HCT116 (cell line): ENCODE measurements at regions not wholly inside any gene's neighbourhood (a gene's known extent, or its start where the extent isn't known, plus 50 kb on each side); places are given as distances from the start of the nearest gene placed in this dataset.

Source experiments
- ATAC-seq: fragments of 200-7000 bp; cut with Tn5 transposase; 2 replicates; pipeline ENCODE4 v1.9.1; 2020; ENCODE audit warnings: mild to moderate bottlenecking, moderate library complexity
- BruUV-seq: library from RNA; stranded (reverse); fragments of 400-500 nt; replicated peaks from 2 replicates; lab custom pipeline; 2021; lab: Mats Ljungman, UMichigan
- CTCF ChIA-PET: fragments of 300-600 bp; sonication (Branson Sonifier 250); formaldehyde crosslinking; loops from one replicate; lab custom pipeline; 2021; ENCODE audit warnings: antibody characterized with exemption; lab: Charles Lee
- POLR2A ChIA-PET: fragments of 300-600, 350-600 bp; sonication (Branson Sonifier 250); formaldehyde crosslinking; loops from one replicate; lab custom pipeline; 2021; ENCODE audit warnings: antibody characterized with exemption; lab: Charles Lee
- RAD21 ChIA-PET, 2 experiments: fragments of 300-600 bp; sonication (Branson Sonifier 250); formaldehyde crosslinking; loops; one replicate each; lab custom pipeline; 2023; ENCODE audit warnings: low total read pairs in 2 of 2; ENCODE audit not compliant: uncharacterized antibody in 2 of 2, unreplicated experiment in 2 of 2, low non-redundant PET in 1 of 2; lab: Charles Lee
- DNase-seq: peaks from one replicate; pipeline ENCODE4 v3.0.0-alpha.2; 2010; ENCODE audit warnings: low read depth, low spot score
- H2AFZ ChIP-seq: fragments of 200-600 bp; shearing (Covaris generic), sonication (generic); 2 replicates; pipeline ENCODE4 v1.6.1; 2017; ENCODE audit warnings: low read depth, mixed run types, mixed read lengths, antibody characterized with exemption, low read length; ENCODE audit not compliant: poor library complexity, severe bottlenecking
- H3K27ac ChIP-seq: 2 replicates; pipeline ENCODE4 v1.5.1; 2012; ENCODE audit warnings: low read depth, low read length
- H3K27me3 ChIP-seq: fragments of 200-600 bp; sonication (generic); 2 replicates; pipeline ENCODE4 v1.6.1; 2016; ENCODE audit warnings: mixed run types, low read length, mixed read lengths; ENCODE audit not compliant: insufficient read depth
- H3K36me3 ChIP-seq, 2 experiments: fragments of 200-500 bp in 1 of 2; fragments of 200-600 bp in 1 of 2; sonication (Bioruptor generic) in 1 of 2; sonication (generic) in 1 of 2; 2 replicates each; pipeline versions ENCODE4 v1.5.1 to v1.6.1; 2014 to 2016; ENCODE audit warnings: low read length in 2 of 2, inconsistent platforms in 1 of 2, mixed read lengths in 1 of 2, mixed run types in 1 of 2; ENCODE audit not compliant: insufficient read depth in 2 of 2, control insufficient read depth in 1 of 2
- H3K4me1 ChIP-seq, 2 experiments: fragments of 200-600 bp in 1 of 2; sonication (generic) in 1 of 2; 2 replicates each; pipeline versions ENCODE4 v1.5.1 to v1.6.1; 2012 to 2017; ENCODE audit warnings: low read length in 2 of 2, inconsistent platforms in 1 of 2, mild to moderate bottlenecking in 1 of 2, mixed read lengths in 1 of 2, mixed run types in 1 of 2, moderate library complexity in 1 of 2; ENCODE audit not compliant: insufficient read depth in 2 of 2, control insufficient read depth in 1 of 2
- H3K4me2 ChIP-seq: fragments of 200-600 bp; sonication (generic); 2 replicates; pipeline ENCODE4 v1.6.1; 2017; ENCODE audit warnings: mixed run types, low read length, mixed read lengths
- H3K4me3 ChIP-seq, 2 experiments: fragments of 200-600 bp in 1 of 2; sonication (generic) in 1 of 2; replicated peaks in 1 of 2; 2 replicates each; pipeline ENCODE4 v1.5.1; 2011 to 2016; ENCODE audit warnings: low read length in 2 of 2, control low read depth in 1 of 2, low read depth in 1 of 2, mild to moderate bottlenecking in 1 of 2, mixed read lengths in 1 of 2, mixed run types in 1 of 2
- H3K79me2 ChIP-seq: fragments of 200-600 bp; sonication (generic); 2 replicates; pipeline ENCODE4 v1.6.1; 2017; ENCODE audit warnings: mild to moderate bottlenecking, mixed run types, low read length, moderate library complexity, mixed read lengths; ENCODE audit not compliant: insufficient read depth
- H3K9ac ChIP-seq: fragments of 200-600 bp; sonication (generic); 2 replicates; pipeline ENCODE4 v1.6.1; 2016; ENCODE audit warnings: low read length, mixed read lengths
- H3K9me2 ChIP-seq: fragments of 200-600 bp; sonication (generic), shearing (Covaris generic); 2 replicates; pipeline ENCODE4 v1.6.1; 2017; ENCODE audit warnings: mixed run types, mild to moderate bottlenecking, moderate library complexity; ENCODE audit not compliant: insufficient read depth
- H3K9me3 ChIP-seq, 2 experiments: fragments of 200-500 bp in 1 of 2; fragments of 200-600 bp in 1 of 2; sonication (Bioruptor generic) in 1 of 2; sonication (generic) in 1 of 2; 2 replicates each; pipeline ENCODE4 v1.6.1; 2014 to 2017; ENCODE audit warnings: low read length in 2 of 2, mixed read lengths in 2 of 2, inconsistent platforms in 1 of 2, low read depth in 1 of 2, mild to moderate bottlenecking in 1 of 2, mixed run types in 1 of 2, moderate library complexity in 1 of 2; ENCODE audit not compliant: control insufficient read depth in 1 of 2, insufficient read depth in 1 of 2
- H4K20me1 ChIP-seq: fragments of 200-600 bp; sonication (generic), shearing (Covaris generic); 2 replicates; pipeline ENCODE4 v1.6.1; 2017; ENCODE audit warnings: mixed run types, mild to moderate bottlenecking, moderate library complexity; ENCODE audit not compliant: insufficient read depth
- CBX3 ChIP-seq: IDR thresholded peaks from 2 replicates; pipeline ENCODE4 v1.6.1; 2012; ENCODE audit warnings: low read depth
- CTCF ChIP-seq, 3 experiments: fragments of 200-600 bp in 1 of 3; sonication (generic) in 1 of 3; IDR thresholded peaks in 2 of 3; conservative IDR thresholded peaks in 1 of 3; 2 replicates each; pipeline ENCODE4 v1.5.1; 2012 to 2017; ENCODE audit warnings: low read depth in 2 of 3, low read length in 2 of 3, antibody characterized with exemption in 1 of 3, borderline replicate concordance in 1 of 3, control low read depth in 1 of 3, mild to moderate bottlenecking in 1 of 3, mixed read lengths in 1 of 3, mixed run types in 1 of 3, moderate library complexity in 1 of 3; ENCODE audit not compliant: insufficient read depth in 1 of 3
- ELF1 ChIP-seq: IDR thresholded peaks from 2 replicates; pipeline ENCODE4 v1.6.1; 2012; ENCODE audit warnings: low read depth, borderline replicate concordance
- EZH2phosphoT487 ChIP-seq: fragments of 200-600 bp; IDR thresholded peaks from 2 replicates; pipeline ENCODE4 v1.6.1; 2018; ENCODE audit warnings: antibody characterized with exemption, borderline replicate concordance
- FOSL1 ChIP-seq: IDR thresholded peaks from 2 replicates; pipeline ENCODE4 v1.6.1; 2012; ENCODE audit warnings: low read depth
- JUND ChIP-seq: IDR thresholded peaks from 2 replicates; pipeline ENCODE4 v1.6.1; 2012
- REST ChIP-seq: IDR thresholded peaks from 2 replicates; pipeline ENCODE4 v1.6.1; 2012; ENCODE audit warnings: low read depth
- SP1 ChIP-seq: IDR thresholded peaks from 2 replicates; pipeline ENCODE4 v1.6.1; 2012; ENCODE audit warnings: low read depth
- TCF7L2 ChIP-seq: IDR thresholded peaks from 2 replicates; pipeline ENCODE4 v1.7.0; 2011; ENCODE audit warnings: borderline replicate concordance, inconsistent platforms; ENCODE audit not compliant: insufficient read depth, insufficient read length; ENCODE audit errors: extremely low read depth
- YY1 ChIP-seq: IDR thresholded peaks from 2 replicates; pipeline ENCODE4 v1.6.1; 2011; ENCODE audit warnings: low read length, low read depth, moderate library complexity, mild to moderate bottlenecking; ENCODE audit not compliant: insufficient replicate concordance; ENCODE audit errors: extremely low read depth
- ZFX ChIP-seq: fragments of 450-650 bp; IDR thresholded peaks from 2 replicates; pipeline ENCODE4 v1.6.1; 2017
- intact Hi-C: fragments of 100-400 bp; cut with micrococcal nuclease; formaldehyde crosslinking; loops from 2 replicates; pipeline ENCODE4 v1.10.0; 2022
- TF ChIP-seq, protein P1 (sequence below): IDR thresholded peaks from 2 replicates; pipeline ENCODE4 v1.6.1; 2012

DNA sequence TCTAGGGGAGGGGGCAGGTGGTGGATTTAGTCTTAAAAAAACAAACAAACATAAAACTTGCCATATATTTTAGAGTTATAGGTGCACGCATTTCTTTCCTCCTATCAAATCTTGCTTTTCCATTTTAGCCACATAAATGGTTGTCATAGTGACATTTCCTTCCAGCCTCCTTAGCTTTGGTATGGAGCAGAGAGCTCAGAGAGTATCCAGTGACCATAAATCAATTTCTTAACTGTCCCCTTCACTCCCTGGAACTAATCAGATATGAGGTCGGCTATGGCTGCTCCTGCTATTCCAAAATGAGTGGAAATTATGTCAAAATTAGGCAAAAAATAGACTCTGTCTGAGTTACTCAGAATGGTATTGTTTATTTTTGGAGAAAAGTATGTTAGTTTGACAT is 164.5 kb downstream of the EBLN2 start:
- CTCF ChIA-PET, result no interaction called here
- no peak for DNase-seq
- TF ChIP-seq JUND, result no peak
- no peak for TF ChIP-seq ELF1
- no peak for TF ChIP-seq SP1
- Histone ChIP-seq H3K27me3 (peaks cover 74% of the 10 kb centered on the region), H3K4me3 (no peak overlapping the region), H4K20me1 (no peaks in the 10 kb centered on the region), H3K4me2 (no peak overlapping the region), H3K9me2 (no peaks in the 10 kb centered on the region), H3K9ac (no peak overlapping the region), H3K79me2 (no peaks in the 10 kb centered on the region), H3K27ac (no peak overlapping the region), H3K9me3 (no peaks in the 10 kb centered on the region), H2AFZ (no peak overlapping the region), H3K36me3 (no peaks in the 10 kb centered on the region), H3K4me1 (no peaks in the 10 kb centered on the region)
- no peak for ATAC-seq
- BruUV-seq, result no TSS peak
- RAD21 ChIA-PET, result no interaction called here
- intact Hi-C loops, result no loop called here
- POLR2A ChIA-PET, result no interaction called here

DNA sequence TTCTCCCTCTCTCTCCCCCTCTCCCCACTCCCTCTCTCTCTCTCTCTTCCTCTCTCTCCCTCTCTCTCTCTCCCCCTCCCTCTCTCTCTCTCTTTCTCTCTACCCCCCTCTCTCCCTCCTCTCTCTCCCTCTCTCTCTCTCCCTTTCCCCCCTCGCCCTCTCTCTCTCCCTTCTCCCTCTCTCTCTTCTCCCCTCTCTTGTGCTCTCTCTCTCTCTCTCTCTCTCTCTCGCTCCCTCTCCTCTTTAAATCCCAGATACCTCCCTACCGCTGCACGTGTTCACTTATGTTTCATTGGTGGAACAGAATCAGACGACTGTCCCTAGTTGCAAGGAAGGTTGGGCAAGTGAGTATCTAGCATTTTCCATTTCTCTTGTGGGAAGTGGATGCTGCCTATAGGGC is 166.5 kb downstream of the EBLN2 start:
- Histone ChIP-seq H2AFZ (no peak overlapping the region), H3K4me1 (no peaks in the 10 kb centered on the region), H3K27me3 (peaks cover 62% of the 10 kb centered on the region), H3K9me3 (no peaks in the 10 kb centered on the region), H3K4me3 (no peak overlapping the region), H3K27ac (no peak overlapping the region), H3K79me2 (no peaks in the 10 kb centered on the region), H3K9ac (no peak overlapping the region), H3K36me3 (no peaks in the 10 kb centered on the region), H3K9me2 (no peaks in the 10 kb centered on the region), H4K20me1 (no peaks in the 10 kb centered on the region), H3K4me2 (no peak overlapping the region)
- RAD21 ChIA-PET, result no interaction called here
- no peak for TF ChIP-seq EZH2phosphoT487
- no peak for TF ChIP-seq TCF7L2
- TF ChIP-seq ZFX, result no peak
- TF ChIP-seq, protein P1, sequence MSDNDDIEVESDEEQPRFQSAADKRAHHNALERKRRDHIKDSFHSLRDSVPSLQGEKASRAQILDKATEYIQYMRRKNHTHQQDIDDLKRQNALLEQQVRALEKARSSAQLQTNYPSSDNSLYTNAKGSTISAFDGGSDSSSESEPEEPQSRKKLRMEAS, result no peak
- TF ChIP-seq REST, result no peak
- TF ChIP-seq FOSL1, result no peak
- TF ChIP-seq CBX3, result no peak
- TF ChIP-seq YY1, result no peak
- no peak for TF ChIP-seq JUND
- TF ChIP-seq CTCF (IDR thresholded peaks at IDR 0.05 in 2 of 3, conservative IDR thresholded peaks at IDR 0.05 in 1 of 3; ENCODE audit: borderline replicate concordance in 1 of 3, insufficient read depth in 1 of 3, low read depth in 2 of 3, low read length in 2 of 3), result no peak
- no TSS peak for BruUV-seq
- POLR2A ChIA-PET, result no interaction called here
- DNase-seq (no peak), ATAC-seq (no peak)
- CTCF ChIA-PET, result no interaction called here
- intact Hi-C loops, result no loop called here
